GM18507 (cell line): ENCODE measurements at regions not wholly inside any gene's neighbourhood (a gene's known extent, or its start where the extent isn't known, plus 50 kb on each side); places are given as distances from the start of the nearest gene placed in this dataset.

Source experiments
- DNase-seq: peaks from one replicate; pipeline ENCODE4 v3.0.0; 2011; ENCODE audit warnings: low read depth; ENCODE audit not compliant: insufficient read length; ENCODE audit errors: extremely low spot score
- FAIRE-seq: peaks from 2 replicates; lab custom pipeline; 2011; peaks lifted over from hg19 to GRCh38; lab: Jason Lieb, UNC

DNA sequence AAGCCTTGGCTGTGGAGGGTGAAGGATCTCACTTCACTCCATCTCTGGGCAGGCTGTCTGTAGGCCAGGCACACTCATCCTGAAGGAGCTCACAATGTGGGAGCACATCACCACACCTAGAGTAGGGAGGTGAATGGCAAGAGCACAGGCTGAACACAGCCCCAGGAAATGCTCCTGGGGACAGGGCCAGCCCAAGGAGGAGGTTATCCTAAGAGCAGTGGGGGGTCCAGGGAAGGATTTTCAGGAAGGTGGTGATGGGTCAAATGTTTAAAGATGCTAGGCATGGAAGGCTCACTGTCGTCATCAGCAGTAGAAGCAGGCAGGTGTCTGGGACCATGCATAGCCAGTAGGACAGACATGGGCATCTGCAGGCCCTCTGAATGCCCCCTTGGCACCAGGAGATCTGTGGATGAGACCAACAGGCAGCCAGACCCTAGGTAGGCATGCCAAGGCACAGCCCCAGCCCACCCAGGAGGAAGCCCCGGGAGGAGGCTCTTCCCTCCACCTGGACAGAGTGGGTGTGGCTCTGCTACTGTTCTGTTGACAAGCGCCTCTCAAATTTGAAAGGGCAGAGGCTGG lies 91.7 kb upstream of the RAB6C start:
- FAIRE-seq: no peak

DNA sequence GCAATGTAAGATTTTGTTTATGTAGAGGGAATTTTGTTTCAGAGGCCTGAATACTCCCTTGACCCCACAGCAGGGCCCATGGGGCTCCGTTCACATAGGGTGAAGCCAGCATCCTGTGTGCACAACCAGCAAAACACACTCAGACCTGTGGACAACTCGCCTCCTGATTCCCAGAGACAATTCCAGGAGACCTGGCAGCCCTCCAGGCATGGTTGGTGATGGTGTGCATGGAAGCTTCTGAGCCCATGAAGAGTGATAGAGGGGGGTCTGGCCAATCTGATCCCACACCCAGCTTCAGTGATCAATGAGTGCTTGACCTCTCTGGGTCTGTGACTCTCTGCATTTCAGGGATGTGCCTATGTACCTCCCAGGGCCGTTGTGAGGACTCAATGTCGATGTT lies 91.0 kb upstream of the RAB6C start:
- DNase-seq: no peak
- no peak for FAIRE-seq

More for the DNA sequence above, 91.7 kb upstream of the RAB6C start:
- DNase-seq: no peak

DNA sequence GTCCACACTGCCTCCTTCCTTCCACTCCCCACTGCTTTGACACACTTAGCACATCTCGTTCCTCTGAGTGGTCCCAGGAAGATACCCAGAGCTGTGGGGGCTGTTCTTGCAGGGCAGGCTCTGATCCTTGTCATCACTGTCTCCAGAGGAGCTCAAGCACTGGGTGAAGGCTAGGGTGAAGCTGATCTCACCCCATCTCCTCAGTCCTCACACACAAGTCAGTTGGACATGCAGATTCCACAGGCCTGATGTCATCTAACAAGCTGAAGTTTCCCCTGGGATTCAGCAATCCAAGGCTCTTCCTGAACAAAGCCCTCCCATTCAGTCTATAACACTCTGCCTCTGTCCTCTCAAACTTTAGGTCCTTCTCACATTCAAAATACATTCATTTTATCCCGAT lies 90.6 kb upstream of the RAB6C start:
- FAIRE-seq (no peak), DNase-seq (no peak)

DNA sequence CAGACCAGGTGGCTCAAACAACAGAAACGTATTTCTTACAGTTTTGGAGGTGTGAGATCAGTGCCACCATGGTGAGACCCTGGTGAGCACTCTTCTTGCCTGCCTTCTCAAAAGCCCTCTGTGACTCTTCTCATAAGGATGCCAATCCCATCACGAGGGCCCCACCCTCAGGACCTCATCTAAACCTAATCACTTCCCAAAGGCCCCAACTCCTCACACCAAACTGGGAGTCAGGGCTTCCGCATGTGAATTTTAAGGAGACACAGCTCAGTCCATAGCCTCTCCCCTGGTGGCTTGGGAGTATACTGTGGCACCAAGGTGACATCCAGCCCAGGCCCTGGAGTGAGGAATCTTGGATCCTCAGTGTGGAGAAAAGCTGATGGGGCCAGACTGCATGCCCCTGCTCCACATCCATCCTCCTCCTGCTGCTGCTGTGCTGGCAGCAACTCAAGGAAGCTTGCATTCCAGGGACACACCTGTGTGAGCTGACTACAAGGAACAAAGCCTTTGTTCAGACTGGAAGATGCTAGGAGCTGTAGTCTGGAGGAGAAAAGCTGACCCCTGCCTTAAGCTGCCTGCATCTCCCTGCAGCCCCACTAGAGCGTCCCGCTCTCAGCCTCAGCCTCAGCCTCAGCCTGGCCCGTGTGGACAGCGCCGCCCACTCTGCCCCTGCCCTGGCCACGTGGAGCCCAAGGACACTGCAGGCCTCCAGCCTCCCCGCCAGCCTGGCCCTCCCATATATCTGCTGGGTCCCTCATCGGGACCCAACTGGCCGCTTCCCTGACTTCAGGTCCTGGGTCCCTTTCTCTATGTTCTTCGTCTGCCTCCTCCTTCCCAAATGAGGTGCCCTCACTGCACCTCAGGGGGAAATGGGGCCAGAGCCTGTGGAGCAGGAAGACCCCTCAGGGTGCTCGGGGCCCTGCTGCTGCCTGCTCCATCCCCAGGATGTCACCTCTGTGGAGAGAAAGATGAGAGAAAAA lies 87.8 kb upstream of the RAB6C start:
- FAIRE-seq: no peak

DNA sequence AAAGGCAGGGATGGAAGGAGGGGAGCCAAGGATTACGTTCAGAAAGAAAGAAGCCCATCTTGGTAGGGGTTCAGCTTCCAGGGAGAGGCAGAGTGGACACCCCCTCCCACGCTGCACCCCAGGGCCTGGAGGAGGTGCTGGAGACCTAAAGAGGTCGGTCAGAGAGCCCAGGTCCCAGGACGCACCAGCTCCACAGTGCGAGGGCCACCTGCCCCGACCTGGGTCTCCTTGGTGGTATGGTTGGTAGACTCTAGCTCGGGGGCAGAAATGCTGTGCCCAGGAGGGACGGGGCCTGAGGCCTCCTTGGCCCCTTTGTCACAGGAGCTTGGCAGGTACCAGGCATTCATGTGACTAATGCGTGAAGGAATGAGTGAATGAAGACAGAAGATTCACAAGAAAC lies 87.1 kb upstream of the RAB6C start:
- FAIRE-seq (no peak), DNase-seq (no peak)

More for the DNA sequence above, 87.8 kb upstream of the RAB6C start:
- DNase-seq: no peak

DNA sequence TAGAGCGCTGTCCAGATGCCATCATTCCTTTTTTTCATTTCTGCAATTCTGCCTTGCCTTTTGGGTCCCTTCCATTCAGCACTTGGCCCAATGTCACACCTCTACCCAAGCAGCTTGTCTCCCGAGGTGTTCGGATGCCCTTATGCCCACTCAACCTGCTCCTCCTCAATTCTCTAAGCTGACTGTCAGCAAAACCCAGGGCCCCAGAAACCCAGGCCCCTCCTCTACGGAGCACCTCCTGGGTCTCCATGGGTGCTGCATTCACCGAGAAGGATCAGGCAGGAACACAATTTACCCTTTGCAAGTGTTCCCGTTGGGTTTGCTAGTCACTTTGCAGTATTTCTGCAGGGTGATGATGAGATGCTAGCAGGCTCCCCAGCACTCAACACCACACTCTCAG lies 86.7 kb upstream of the RAB6C start:
- DNase-seq: no peak
- no peak for FAIRE-seq

DNA sequence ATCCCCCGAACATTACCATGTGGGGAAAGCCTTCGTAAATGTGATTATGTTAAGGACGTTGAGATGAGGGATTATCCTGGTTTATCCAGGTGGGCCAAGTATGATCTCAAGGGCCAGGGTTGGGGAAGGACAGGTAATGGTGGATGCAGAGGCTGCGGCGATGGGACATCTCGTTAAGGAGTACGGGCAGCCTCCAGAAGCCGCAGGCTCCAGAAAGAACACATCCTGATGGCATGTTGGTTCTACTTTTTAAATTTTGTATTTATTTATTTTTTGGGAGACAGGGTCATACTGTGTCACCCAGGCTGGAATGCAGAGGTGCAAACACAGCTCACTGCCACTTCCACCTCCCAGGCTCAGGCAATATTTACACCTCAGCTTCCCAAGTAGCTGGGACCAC lies 86.2 kb upstream of the RAB6C start:
- DNase-seq (no peak), FAIRE-seq (no peak)

DNA sequence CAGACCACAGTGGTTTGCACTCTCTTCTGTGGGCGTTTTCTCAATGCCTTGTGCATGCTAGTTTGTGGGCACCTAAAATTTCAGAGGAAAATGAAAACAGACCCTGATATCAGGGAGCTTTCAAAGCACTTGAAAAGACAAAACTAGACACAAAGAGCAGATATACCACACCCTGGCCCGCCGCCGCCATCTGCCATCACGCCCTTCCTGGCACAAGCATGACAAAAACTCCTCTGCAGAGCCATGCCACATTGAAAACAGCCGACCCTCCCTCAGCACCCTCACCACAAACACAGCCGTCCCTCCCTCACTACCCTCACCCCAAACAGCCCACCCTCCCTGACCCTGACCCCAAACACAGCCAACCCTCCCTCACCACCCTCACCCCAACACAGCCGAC lies 84.8 kb upstream of the RAB6C start:
- DNase-seq: no peak
- no peak for FAIRE-seq

DNA sequence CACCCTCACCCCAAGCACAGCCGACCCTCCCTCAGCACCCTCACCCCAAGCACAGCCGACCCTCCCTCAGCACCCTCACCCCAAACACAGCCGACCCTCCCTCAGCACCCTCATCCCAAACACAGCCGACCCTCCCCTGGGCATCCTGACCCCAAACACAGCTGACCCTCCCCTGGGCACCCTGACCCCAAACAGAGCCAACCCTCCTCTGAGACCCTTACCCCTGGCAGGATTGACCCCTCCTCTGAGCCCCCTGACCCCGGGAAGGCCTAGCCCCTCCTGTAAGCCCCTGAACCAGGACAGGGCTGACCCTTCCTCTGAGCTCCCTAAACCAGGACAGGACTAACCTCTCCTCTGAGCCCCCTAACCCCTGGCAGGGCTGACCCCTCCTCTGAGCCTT lies 84.4 kb upstream of the RAB6C start:
- DNase-seq: no peak
- FAIRE-seq: no peak

DNA sequence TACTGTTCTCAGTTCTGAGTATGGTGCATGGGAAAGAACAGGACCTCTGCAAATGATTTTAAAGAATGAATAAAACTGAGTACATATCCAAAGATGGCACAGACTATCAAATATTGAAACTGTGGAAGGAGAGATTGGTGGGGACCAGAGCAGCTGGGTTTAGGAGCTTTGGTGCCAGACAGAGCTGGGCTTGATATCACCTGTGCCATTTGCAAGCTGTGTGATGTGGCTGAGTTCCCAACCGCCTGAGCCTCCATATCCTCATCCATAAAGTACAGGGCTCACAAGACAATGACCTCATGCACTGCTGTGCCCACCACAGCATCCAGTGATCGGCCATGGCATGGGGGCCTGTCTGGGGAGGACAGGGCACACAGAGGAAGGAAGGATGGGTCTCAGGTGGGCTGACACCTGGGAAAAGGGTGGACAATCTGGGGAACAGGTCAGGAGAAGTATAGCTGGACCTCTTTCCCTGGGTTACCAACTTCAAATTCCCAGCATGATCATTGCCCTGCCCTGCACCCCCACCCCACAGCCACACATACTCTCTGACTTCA lies 83.9 kb upstream of the RAB6C start:
- DNase-seq: no peak
- no peak for FAIRE-seq

DNA sequence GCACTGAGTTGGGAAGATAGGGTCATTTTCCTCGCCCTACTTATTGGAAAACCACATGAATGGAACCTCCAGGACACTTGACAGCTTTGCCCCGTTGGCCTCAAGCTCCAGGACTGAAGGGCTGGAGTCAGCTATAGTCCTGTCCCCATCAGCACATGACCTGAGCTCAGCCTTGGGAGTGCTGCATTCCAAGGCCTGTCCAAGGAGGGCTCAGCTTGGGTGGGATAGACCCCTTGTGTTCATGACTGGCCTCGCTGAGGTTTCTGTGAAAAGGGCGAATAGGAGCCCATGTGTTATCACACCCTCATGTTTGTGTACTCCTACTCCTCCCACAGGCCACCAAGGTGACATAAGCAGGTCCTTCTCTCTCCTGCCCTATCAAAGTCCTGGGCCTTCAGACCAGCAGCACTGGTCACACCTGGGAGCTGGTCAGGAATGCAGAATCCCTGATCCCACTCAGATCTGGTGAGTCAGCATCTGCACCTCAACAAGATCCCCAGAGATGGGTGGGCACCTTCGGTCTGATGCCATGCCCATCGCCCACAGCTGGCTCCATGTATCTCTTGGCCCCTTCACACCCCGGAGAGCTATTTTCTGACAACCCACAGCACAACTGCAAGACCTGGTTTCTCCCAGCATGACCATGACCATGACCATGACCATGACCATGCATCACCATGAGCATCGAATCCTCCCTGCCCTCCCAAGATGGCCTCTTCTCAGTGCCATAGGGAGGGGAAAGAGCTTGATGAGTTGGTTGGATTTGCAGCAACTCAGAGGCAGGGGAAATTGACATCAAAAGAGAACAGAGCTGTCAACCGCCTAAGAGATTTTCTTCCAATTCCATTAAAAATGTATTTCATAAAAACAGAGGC lies 83.0 kb upstream of the RAB6C start:
- DNase-seq: no peak
- no peak for FAIRE-seq

DNA sequence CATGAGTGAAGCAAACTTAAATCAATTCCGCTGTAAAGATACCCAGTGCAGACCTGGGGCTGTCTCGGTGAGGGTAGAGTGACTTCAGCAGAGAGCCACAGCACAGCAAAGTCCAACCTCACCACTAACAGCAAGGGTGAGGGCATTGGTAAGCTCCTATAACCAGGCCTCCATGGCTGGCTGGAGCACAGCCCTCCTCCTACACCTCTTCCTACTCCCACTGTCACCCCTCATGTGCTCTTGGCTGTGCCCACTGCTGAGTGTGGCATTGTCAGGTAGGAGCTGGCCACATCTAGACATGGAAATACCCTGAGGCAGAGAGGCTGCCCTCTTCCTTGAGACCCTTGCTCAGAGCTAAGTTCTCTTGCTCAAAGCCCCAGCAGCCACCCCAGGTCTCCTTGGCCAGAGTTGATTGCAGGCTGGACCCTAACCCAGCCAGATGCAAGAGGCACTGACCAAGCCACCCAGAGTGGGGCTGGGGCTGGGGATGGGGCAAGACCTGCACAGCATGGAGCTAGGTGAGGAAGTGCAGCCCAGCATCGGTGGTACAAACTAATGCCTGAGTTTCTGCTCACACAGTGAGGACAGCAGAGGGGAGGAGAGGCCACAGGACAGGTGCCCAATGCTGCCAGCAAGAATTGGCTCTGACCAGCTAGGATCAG lies 77.6 kb upstream of the RAB6C start:
- DNase-seq: no peak
- no peak for FAIRE-seq

DNA sequence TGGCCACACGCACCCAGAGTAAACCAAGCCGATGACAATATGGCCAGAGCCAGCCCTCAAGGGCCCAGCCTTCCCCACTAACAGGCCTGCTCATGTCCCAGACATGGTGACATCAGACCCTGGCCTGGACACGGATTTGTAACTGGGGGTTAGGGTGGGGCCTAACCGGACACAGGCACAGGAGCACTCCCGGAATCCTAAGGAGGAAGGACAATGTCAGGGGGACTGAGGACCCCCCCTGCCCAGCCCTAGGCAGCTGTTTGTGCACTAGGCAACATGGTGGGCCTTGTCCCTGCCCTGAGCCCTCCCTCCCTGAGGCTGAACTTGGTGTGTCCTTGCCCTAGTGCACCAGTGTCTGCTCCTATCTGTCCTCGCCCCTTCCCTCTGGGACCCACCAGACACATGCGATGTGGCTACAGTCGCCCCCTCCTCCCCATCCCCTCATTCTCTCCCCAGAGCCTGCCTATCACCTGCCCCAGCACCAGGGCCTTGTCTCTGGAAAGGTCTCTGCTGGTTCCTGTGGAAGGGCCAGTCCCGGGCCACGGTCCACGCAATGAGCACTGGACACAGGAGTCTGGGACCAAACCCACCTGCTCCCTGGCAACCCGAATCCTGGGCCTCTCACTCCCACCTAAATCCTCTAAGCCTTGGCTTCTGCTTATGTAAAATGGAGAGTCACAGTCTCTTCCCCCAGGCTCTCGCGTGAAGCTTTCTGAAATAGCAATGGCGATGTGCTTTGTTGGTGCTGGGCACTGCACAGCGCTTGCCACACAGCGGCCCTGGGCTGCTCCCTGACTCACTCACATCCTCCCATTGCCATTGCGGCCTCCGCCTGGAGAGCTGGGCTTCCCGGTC lies 76.5 kb upstream of the RAB6C start:
- FAIRE-seq (no peak), DNase-seq (no peak)

DNA sequence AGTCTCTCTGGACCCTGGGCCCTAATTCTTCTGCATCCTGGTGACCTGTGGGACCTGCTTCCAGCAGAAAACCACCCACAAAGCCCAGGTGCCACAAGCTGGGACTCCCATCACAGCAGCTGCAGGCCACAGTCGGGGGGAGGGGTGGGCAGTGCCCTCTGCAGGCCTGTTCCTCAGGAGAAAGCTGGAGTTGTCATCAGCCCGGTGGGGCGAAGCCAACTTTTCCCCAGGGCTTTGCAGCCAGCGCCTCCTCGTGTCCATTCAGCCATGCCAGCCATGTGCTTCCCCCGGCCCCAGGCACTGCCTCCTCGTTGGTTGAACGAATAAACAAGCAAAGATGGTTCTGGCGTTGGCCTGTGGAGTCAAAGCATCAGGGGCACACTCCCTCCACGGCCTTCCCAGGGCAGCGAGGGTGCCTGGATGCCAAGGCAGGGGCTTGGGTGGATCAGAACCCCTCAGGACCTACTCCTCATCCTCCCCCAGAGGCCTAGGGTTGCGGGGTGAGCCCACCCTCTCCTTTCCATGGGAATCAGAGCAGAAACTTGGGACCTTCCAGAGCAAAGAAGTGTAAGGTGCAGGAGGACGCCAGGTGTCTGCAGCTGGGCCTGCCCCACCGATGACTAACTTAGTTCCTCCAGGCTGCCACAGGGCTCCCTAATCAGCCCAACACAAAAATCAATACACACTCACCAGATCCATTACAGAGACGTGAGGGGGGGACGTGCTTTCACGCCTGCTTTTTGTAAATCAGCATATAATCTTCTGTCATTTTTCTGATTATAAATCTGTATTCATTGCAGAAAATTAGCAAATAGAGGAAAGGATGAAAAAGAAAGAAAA lies 75.7 kb upstream of the RAB6C start:
- FAIRE-seq (no peak), DNase-seq (no peak)

DNA sequence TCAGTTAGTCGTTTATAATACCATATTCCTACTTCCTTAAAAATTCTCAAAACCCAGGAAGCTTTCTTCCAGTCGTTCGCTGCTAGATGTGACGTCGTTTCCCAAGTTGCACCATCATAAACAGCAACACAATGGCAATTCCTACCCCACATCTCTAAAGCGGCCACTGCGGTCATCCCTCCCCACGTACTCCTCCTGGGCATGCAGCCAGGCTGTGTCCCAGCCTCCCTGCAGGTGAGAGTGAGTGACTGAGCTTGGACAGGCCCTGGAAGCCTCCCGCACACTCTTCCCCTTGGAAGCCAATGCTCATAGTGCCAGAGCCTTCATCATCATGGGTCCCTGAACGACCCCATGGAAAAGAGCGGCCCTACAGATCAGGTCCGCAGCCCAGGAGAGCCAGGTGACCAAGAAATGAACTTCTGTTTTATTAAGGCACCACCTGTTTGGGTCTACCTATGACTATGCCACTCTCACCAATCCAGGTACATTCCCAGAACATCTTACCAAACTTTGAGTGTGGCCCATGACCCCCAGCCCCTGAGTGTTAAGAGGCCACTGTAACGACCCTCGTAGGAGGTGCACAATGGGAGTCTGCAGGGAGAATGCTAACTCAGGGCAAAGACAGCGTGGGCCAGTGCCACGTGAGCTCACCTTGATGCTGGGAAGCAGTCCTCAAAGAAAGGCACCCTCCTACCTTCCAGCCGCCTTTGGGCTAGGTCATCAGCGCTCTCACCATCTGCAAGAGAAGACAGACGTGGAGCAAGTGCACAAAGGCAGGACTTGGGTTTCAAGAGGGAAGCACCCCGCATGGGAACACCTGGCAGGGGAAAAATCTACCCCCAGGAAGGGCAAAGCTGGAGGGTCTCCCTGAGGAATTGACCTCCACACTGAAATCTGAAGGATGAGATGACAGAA lies 74.7 kb upstream of the RAB6C start:
- FAIRE-seq (no peak), DNase-seq (no peak)

DNA sequence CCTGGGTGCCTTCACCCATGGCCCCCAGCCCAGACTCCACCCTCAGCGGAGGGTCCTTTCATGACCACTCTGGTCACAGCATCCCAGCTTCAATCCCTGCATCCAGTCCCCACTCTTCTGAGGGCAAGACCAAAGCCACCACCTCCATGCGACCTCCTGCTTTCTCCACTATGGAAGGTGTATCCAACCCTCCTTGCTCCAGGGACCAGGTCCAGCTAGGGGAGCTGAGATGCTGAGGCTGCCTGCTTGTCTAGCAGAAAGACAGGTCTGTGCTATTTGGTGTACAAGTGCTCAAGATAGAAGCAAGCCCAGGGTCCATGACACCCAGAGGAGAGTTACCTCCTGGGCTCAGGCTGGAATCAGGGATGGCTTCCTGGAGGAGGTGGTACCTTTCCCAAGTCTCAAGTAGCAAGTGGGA lies 73.8 kb upstream of the RAB6C start:
- FAIRE-seq: no peak

More for the DNA sequence above, 73.8 kb upstream of the RAB6C start:
- DNase-seq: no peak
